ENCODE measurements at regions not wholly inside any gene's neighbourhood (a gene's known extent, or its start where the extent isn't known, plus 50 kb on each side); places are given as distances from the start of the nearest gene placed in this dataset.
A peak's percentile ranks its signal among the peaks of the same experiment; 100 is the strongest.

- H3K4me3 Mint-ChIP-seq (ENCODE audit: unreplicated experiment), result peak overlapping the region; percentile 55
- DNase-seq (ENCODE audit: unreplicated experiment), result no peak
- intact Hi-C loops (cut with micrococcal nuclease), result no loop called here
- no peaks in the 10 kb centered on the region for H3K36me3 Mint-ChIP-seq (ENCODE audit: insufficient read depth, unreplicated experiment)
- ChIA-PET POLR2A (interaction anchor here (0.6 kb wide), 1 partner anchor 936 kb away, joined by 3 read pairs; no protein-coding TSS in a partner anchor), CTCF (interaction anchor here (0.6 kb wide), 2 partner anchors 253 to 460 kb away, joined by 3 read pairs; no protein-coding TSS in a partner anchor)
- H3K4me1 Mint-ChIP-seq (ENCODE audit: insufficient read depth, unreplicated experiment), result peaks cover 24% of the 10 kb centered on the region
- peaks cover 26% of the 10 kb centered on the region for H3K9me3 Mint-ChIP-seq (ENCODE audit: unreplicated experiment)
- no peak overlapping the region for H3K27ac Mint-ChIP-seq (ENCODE audit: low read depth, unreplicated experiment)
- TF ChIP-seq CTCF (IDR thresholded peaks at IDR 0.05; ENCODE audit: unreplicated experiment), result no peak
- BruUV-seq (replicated peaks), result no TSS peak
- no peaks in the 10 kb centered on the region for H3K27me3 Mint-ChIP-seq (ENCODE audit: insufficient read depth, unreplicated experiment)
These were observed 126.9 kb downstream of the KIF2B start for GRCh38 chr17:53949473-53950090.

GRCh38 chr17:53950207-53950857 is 127.6 kb downstream of the KIF2B start:
- intact Hi-C loops (cut with micrococcal nuclease), result no loop called here
- H3K36me3 Mint-ChIP-seq (ENCODE audit: insufficient read depth, unreplicated experiment), result no peaks in the 10 kb centered on the region
- BruUV-seq (replicated peaks), result no TSS peak
- peaks cover 34% of the 10 kb centered on the region for H3K9me3 Mint-ChIP-seq (ENCODE audit: unreplicated experiment)
- no peak overlapping the region for H3K27ac Mint-ChIP-seq (ENCODE audit: low read depth, unreplicated experiment)
- H3K4me3 Mint-ChIP-seq (ENCODE audit: unreplicated experiment), result no peak overlapping the region
- DNase-seq (ENCODE audit: unreplicated experiment), result no peak
- no peaks in the 10 kb centered on the region for H3K27me3 Mint-ChIP-seq (ENCODE audit: insufficient read depth, unreplicated experiment)
- peaks cover 24% of the 10 kb centered on the region for H3K4me1 Mint-ChIP-seq (ENCODE audit: insufficient read depth, unreplicated experiment)
- POLR2A ChIA-PET, result no interaction called here
- TF ChIP-seq CTCF (IDR thresholded peaks at IDR 0.05; ENCODE audit: unreplicated experiment), result no peak
- CTCF ChIA-PET, result interaction anchor here (0.5 to 0.6 kb wide), 4 partner anchors 72 to 459 kb away, joined by 3 to 5 read pairs (median 4); no protein-coding TSS in a partner anchor

GRCh38 chr17:53950858-53951250 is 128.1 kb downstream of the KIF2B start:
- no peak overlapping the region for H3K4me3 Mint-ChIP-seq (ENCODE audit: unreplicated experiment)
- H3K4me1 Mint-ChIP-seq (ENCODE audit: insufficient read depth, unreplicated experiment), result peaks cover 24% of the 10 kb centered on the region

More at GRCh38 chr17:53950858-53951250, 128.1 kb downstream of the KIF2B start:
- no peaks in the 10 kb centered on the region for H3K36me3 Mint-ChIP-seq (ENCODE audit: insufficient read depth, unreplicated experiment)
- no TSS peak for BruUV-seq (replicated peaks)
- no peak overlapping the region for H3K27ac Mint-ChIP-seq (ENCODE audit: low read depth, unreplicated experiment)
- peak; percentile 0 for DNase-seq (ENCODE audit: unreplicated experiment)
- no peak for TF ChIP-seq CTCF (IDR thresholded peaks at IDR 0.05; ENCODE audit: unreplicated experiment)
- intact Hi-C loops (cut with micrococcal nuclease), result no loop called here
- peaks cover 38% of the 10 kb centered on the region for H3K9me3 Mint-ChIP-seq (ENCODE audit: unreplicated experiment)
- no peaks in the 10 kb centered on the region for H3K27me3 Mint-ChIP-seq (ENCODE audit: insufficient read depth, unreplicated experiment)
- POLR2A ChIA-PET, result no interaction called here
- CTCF ChIA-PET, result interaction anchor here (0.5 to 0.6 kb wide), 3 partner anchors 72 to 172 kb away, joined by 3 to 5 read pairs (median 4); no protein-coding TSS in a partner anchor

Data from MCF 10A (cell line).